DMS53 treated with DMSO at 0.1 percent for 48 hours (cell line): ENCODE measurements at regions not wholly inside any gene's neighbourhood (a gene's known extent, or its start where the extent isn't known, plus 50 kb on each side); places are given as distances from the start of the nearest gene placed in this dataset.
"Not testable (repeated sequence)": the region's sequence is repeated elsewhere in the genome, so short reads cannot be mapped to it uniquely, and the experiment has no call there.

Experiments
- DNase-seq: peaks from one replicate; lab custom pipeline; 2025; ENCODE audit not compliant: unreplicated experiment; lab: John Stamatoyannopoulos, UW

DNA sequence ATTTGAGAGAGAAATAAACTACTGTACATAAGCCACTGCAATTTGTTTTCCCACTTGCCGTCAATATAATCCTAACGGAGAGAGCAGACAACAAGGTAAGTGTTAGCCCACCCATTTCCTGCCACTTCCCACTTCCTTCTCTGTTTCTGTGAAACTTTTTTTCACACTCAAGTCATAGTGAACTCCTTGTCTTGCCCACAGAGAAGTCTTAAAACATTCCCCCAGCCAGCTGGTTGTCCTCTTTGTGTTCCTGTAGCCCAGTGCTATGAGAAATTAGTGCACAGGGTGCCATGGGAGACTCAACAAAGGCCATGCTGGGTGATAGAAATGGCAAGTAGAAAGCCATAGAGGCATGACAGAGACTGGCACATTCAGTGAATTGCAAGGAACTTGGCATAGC lies 208.6 kb downstream of the BLID start:
- DNase-seq, result no peak

DNA sequence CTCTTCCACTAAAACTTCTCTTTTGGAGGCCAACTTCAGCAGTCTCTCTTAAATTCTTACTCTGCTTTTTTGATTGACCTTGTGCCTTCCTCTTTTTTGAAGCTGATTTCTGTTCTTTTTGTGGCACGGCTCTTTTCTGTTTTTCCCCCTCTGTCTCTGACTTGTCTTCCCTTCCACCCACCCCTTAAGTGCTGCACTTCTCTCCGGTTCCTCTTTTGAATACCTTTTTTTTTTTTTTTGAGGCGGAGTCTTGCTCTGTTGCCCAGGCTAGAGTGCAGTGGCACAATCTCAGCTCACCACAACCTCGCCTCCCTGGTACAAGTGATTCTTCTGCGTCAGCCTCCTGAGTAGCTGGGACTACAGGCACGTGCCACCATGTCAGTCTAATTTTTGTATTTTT lies 211.9 kb downstream of the BLID start:
- no peak for DNase-seq

DNA sequence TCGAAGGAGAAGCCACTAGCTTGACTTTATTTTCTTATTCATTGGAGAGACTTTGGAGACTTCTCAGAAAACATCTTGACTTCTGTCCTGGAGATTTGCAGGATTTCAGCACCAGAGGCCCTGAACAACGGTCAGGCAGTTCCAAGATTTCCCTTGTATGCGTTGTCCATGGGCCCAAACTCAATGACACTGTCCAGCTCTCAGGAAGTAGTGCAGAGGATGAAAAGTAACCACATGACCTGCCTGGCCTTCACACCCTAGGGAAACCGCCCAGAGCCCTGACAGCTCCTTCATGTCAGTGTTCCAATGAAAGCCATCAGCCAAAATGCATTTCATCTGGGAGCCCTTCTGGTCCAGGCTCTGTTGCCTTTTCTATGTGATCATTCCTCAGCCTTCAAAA lies 214.1 kb downstream of the BLID start:
- DNase-seq, result no peak

DNA sequence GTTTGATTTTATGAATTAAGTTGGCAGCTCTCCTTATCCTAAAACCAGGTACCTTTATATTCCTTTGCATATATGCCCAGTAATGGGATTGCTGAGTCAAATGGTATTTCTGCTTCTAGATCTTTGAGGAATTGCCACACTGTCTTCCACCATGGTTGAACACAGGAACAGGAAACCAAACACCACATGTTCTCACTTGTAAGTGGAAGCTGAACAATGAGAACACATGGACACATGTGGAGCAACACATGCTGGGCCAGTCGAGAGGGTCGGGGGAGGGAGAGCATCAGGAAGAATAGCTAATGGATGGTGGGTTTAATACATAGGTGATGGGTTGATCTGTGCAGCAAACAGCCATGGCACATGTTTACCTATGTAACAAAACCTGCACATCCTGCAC lies 214.6 kb downstream of the BLID start:
- not testable (repeated sequence) for DNase-seq

- no peak for DNase-seq
Observed at GRCh38 chr11:121899520-121899919, 216.5 kb downstream of the BLID start.

- no peak for DNase-seq
Observed at GRCh38 chr11:121898903-121899302, 217.1 kb downstream of the BLID start.

- DNase-seq, result no peak
Observed at GRCh38 chr11:121895919-121896318, 220.1 kb downstream of the BLID start.

DNA sequence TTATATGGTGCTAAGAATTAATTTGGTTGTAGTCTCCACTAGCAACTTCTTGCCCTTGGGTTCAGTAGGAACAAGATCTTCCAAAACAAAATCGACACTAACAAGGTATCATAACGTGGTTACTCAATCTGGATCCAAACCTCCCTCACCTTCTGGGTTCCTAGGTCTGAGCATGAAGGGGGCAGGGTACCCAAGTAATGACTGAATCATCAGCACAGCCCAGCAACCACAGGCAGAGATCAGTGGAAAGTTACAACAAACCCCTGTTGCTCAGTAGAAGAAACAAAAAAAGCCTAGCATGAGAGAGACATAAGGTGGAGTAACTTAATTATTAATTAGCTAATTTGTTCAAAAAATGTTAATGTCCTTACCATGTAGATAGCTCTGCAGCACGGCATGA lies 221.4 kb downstream of the BLID start:
- DNase-seq, result no peak

- no peak for DNase-seq
Observed at GRCh38 chr11:121892863-121893262, 223.2 kb downstream of the BLID start.

DNA sequence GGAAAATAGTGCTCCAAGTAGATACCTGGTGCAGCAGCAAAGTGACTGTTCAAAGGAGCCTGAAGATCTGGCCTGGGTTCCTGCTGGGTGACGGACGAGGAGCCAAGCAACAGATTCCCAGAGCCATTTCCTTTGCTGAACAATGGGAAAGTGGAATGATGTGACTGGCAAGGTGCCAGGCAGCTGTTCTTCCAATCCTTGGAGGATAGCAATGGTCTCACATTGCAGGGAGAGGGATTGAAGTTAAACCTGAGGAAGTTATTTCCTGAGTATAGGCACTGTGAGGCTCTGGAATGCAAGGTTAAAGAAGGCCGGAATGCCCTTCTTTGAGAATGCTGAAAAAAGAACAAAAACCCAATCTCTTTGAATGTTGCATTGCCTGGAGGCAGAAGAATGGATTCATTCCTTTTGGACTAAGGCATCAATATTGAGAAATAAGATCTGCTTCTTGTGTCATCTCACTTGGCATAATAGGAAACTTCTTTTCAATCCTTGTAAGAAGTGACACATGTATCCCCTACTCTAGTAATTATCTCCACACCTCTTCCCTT lies 223.8 kb downstream of the BLID start:
- no peak for DNase-seq

DNA sequence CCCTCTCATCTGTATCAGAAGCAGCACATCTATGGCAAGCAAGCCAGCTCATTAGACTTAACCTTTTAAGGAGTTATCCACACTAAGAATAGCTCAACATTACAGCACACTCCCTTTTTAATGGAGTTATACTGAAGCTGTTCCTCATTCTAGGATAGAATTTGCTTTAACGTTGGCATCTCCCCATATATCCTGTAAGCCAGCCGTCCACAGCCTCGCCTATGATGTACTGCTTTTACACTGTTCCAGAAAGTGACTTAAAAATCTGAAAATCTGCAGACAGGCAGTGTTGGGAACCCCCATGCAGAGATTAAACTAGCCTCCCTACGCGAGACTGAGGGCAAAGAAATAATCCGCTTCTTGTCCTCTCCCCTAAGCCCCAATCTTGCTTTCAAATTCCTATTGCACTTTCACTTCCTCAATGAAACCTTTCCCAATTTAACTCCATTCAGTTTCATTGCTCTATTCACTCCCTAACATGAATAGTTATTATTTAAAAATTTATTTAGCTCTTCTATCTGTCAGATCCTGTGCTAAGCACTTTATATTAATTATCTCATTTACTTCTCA lies 225.0 kb downstream of the BLID start:
- DNase-seq, result no peak

- DNase-seq, result no peak
Observed at GRCh38 chr11:121890377-121890776, 225.6 kb downstream of the BLID start.

DNA sequence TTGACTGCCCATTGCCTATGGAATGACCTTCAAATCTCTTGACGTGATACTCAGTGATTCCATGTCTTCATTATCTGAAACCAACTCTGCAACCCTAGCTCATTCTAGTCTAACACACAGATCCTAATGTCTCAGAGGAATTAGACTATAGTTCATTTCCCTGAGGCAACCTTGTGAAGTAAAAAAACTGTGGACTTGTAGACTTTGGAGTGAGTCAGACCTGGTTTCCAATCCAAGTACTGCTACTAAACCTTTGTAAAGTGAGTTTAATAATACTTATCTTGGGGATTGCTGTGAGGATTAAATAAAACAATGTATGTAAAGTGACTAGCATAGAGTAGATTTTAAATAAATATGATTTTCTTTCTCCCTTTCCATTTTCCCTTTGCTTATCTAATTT lies 226.1 kb downstream of the BLID start:
- DNase-seq, result no peak

DNA sequence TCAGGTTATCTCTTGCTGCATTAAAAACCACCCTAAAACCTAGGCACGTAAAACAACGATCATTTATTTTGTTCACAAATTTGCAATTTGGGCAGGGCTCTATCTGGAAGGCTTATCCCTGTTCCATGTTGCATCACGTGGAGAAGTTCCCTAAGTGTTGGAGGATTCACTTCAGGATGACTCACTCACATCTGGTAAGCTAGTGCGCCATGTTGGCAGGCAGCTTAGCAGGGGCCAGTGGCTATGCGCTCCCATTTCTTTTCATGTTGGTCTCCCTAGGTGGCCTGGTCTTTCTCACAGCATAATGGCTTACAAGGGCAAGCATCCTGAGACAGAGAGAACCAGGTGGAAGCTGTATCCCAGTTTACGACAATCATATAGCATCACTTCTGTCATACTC lies 226.8 kb downstream of the BLID start:
- DNase-seq, result no peak

- DNase-seq, result no peak
Observed at GRCh38 chr11:121887976-121888557, 227.9 kb downstream of the BLID start.

GRCh38 chr11:121887569-121887968 lies 228.4 kb downstream of the BLID start:
- no peak for DNase-seq

DNA sequence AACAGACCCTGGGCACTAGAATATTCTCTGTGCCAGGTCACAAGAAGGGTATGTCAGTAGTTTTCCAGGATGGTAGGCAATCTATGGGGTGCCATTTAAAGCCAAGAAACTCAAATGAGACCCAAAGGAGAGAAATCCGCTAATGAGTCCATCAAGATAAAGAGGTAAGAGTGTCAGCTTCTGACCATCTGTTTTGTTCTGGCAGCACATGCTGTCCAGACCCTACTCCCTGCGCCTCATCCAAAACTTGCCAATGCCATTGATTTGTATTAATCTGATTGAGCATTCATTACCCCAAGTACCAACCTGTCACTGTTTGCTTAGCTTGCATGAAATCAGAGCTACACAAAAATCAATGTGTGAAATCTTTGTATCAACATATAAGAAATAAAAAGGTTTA lies 229.0 kb downstream of the BLID start:
- DNase-seq, result no peak

GRCh38 chr11:121886005-121886734 lies 229.8 kb downstream of the BLID start:
- DNase-seq, result no peak

- no peak for DNase-seq
Observed at GRCh38 chr11:121884626-121885025, 231.4 kb downstream of the BLID start.

DNA sequence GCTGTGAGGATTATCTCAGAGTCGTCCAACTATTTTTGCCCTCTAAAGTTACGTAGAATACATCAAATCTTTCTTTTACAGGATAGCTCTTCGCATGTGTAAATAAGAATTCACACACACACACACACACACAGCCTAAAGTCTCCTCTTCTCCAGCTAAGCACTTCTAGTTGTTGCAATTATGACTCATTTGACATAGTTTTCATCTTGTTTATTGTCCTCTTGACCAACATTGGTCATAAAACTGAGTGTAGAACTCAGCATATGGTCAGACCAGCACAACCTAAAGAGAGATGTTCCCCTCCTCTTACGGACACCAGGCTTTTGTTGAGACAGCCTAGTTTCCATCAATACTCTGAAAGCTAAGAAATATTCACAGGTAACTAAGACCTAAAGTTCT lies 234.2 kb downstream of the BLID start:
- no peak for DNase-seq

DNA sequence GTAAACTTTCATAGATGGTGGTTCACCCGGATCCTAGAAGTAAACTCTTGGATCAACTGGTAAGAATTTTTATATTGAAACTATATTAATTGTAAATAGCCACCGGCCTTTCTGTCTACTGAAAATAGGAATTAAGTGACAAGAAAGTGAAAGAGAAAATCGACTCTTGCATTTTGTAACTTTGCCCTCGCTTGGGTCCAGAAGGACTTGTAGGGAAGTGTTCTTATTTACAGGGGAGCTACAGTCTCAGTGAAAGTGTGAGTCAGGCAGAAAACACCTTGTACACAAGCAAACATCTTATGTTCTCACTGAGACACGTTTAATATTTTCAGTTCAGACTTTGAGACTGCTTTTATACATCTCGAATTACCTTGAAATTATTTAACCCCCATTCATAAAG lies 238.9 kb downstream of the BLID start:
- DNase-seq, result no peak

DNA sequence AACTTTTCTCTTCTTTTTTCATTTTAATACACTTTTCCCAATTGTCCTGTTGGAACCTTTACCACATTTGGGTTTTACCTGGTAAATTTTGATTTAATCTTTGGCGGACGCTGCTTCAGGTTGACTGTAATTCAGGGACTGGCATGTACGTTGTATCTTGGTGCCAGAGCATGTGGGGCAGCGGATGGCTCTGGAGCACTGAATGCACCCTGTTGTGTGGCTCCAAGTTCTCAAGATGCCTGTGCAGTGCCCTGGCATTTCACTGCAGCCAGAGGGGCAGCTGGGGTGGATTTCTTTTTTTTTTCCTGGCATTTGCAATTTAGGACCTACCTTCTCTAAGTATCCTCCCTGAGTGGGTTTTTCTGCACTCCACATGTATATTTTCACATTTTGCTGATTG lies 242.2 kb downstream of the BLID start:
- no peak for DNase-seq
